Cardiac fibroblast (primary cell): ENCODE measurements at regions not wholly inside any gene's neighbourhood (a gene's known extent, or its start where the extent isn't known, plus 50 kb on each side); places are given as distances from the start of the nearest gene placed in this dataset.
"Not testable (repeated sequence)": the region's sequence is repeated elsewhere in the genome, so short reads cannot be mapped to it uniquely, and the experiment has no call there.

ENCODE experiments used
- DNase-seq, 2 donors: peaks; one replicate each; pipeline versions ENCODE4 v3.0.0 to v3.0.0-alpha.2; 2010; ENCODE audit warnings: low read depth in 2 of 2
- H3K4me3 ChIP-seq, 2 donors: replicated peaks in 1 of 2; 1 replicate in 1 of 2; 2 replicates in 1 of 2; pipeline ENCODE4 v1.5.1; 2011; ENCODE audit warnings: low read depth in 2 of 2, low read length in 2 of 2, mild to moderate bottlenecking in 2 of 2, moderate library complexity in 1 of 2
- CTCF ChIP-seq: IDR thresholded peaks from one replicate; pipeline ENCODE4 v1.5.1; 2011; ENCODE audit warnings: low read depth, mild to moderate bottlenecking, low read length, inconsistent platforms

- no peak overlapping the region for H3K4me3 ChIP-seq
- no peak for TF ChIP-seq CTCF
- no peak for DNase-seq
These were observed 229.6 kb upstream of the ZNF217 start for GRCh38 chr20:53823121-53823764.

GRCh38 chr20:53822534-53822933 lies 228.9 kb upstream of the ZNF217 start:
- DNase-seq, result no peak
- no peak overlapping the region for H3K4me3 ChIP-seq
- TF ChIP-seq CTCF, result no peak

- DNase-seq, result no peak
- H3K4me3 ChIP-seq, result no peak overlapping the region
- TF ChIP-seq CTCF, result no peak
These were observed 226.4 kb upstream of the ZNF217 start for GRCh38 chr20:53819973-53820451.

- no peak for DNase-seq
- TF ChIP-seq CTCF, result no peak
- H3K4me3 ChIP-seq, result no peak overlapping the region
These were observed 225.0 kb upstream of the ZNF217 start for GRCh38 chr20:53818457-53819177.

GRCh38 chr20:53817513-53817912 lies 223.9 kb upstream of the ZNF217 start:
- DNase-seq, H3K4me3 ChIP-seq: not testable (repeated sequence)

- H3K4me3 ChIP-seq, result no peak overlapping the region
- no peak for DNase-seq
- TF ChIP-seq CTCF, result no peak
These were observed 223.3 kb upstream of the ZNF217 start for GRCh38 chr20:53816872-53817398.

GRCh38 chr20:53815509-53815908 lies 221.9 kb upstream of the ZNF217 start:
- no peak for TF ChIP-seq CTCF
- DNase-seq, result no peak
- H3K4me3 ChIP-seq, result no peak overlapping the region
